HepG2 (cell line): ENCODE measurements at regions not wholly inside any gene's neighbourhood (a gene's known extent, or its start where the extent isn't known, plus 50 kb on each side); places are given as distances from the start of the nearest gene placed in this dataset.

Source experiments
- ATAC-seq: fragments of 200-7000 bp; cut with Tn5 transposase; 3 replicates; pipeline ENCODE4 v1.9.1; 2020; ENCODE audit warnings: mild to moderate bottlenecking, moderate library complexity
- BruUV-seq: library from RNA; stranded (reverse); fragments of 400-500 nt; replicated peaks from 2 replicates; lab custom pipeline; 2021; lab: Mats Ljungman, UMichigan
- CTCF ChIA-PET: fragments of 300-600 bp; formaldehyde crosslinking; extraction: SDS; loops from one replicate; lab custom pipeline; 2021; ENCODE audit warnings: low total read pairs, inconsistent platforms, low intra/inter-chr PET ratio; lab: Yijun Ruan, JAX
- POLR2A ChIA-PET: fragments of 350-600 bp; sonication (Branson Sonifier 250); formaldehyde crosslinking; loops from one replicate; lab custom pipeline; 2020; ENCODE audit warnings: antibody characterized with exemption, inconsistent platforms; lab: Yijun Ruan, JAX
- DNase-seq: peaks from one replicate; pipeline ENCODE4 v3.0.0-alpha.2; 2015; ENCODE audit warnings: low spot score
- FAIRE-seq: peaks from 3 replicates; lab custom pipeline; 2011; peaks lifted over from hg19 to GRCh38; lab: Jason Lieb, UNC
- H2AFZ ChIP-seq: one replicate; pipeline ENCODE4 v1.6.1; 2011; ENCODE audit warnings: low read length, inconsistent platforms
- H3K27ac ChIP-seq: fragments of 300-600 bp; 3 replicates; pipeline ENCODE4 v1.8.0; 2011; ENCODE audit warnings: mixed run types, mild to moderate bottlenecking, mixed read lengths, low read length, inconsistent platforms; ENCODE audit not compliant: insufficient read depth; ENCODE audit errors: extremely low read length
- H3K27me3 ChIP-seq, 2 experiments: fragments of 200-600 bp in 1 of 2; 2 replicates in 1 of 2; 3 replicates in 1 of 2; pipeline versions ENCODE4 v1.6.0 to v1.8.0; 2011; ENCODE audit warnings: low read length in 2 of 2, mild to moderate bottlenecking in 2 of 2, moderate library complexity in 2 of 2, inconsistent platforms in 1 of 2; ENCODE audit not compliant: insufficient read depth in 2 of 2, control insufficient read depth in 1 of 2
- H3K36me3 ChIP-seq, 2 experiments: fragments of 200-600 bp in 1 of 2; replicated peaks in 1 of 2; 2 replicates in 1 of 2; 3 replicates in 1 of 2; pipeline versions ENCODE4 v1.5.1 to v1.8.0; 2011; ENCODE audit warnings: low read length in 2 of 2, inconsistent platforms in 1 of 2; ENCODE audit not compliant: insufficient read depth in 2 of 2, control insufficient read depth in 1 of 2
- H3K4me1 ChIP-seq: 2 replicates; pipeline ENCODE4 v1.5.1; 2012; ENCODE audit warnings: low read length, inconsistent platforms; ENCODE audit not compliant: insufficient read depth
- H3K4me2 ChIP-seq: 2 replicates; pipeline ENCODE4 v1.6.0; 2011; ENCODE audit warnings: low read depth, low read length, inconsistent platforms
- H3K4me3 ChIP-seq, 3 experiments: fragments of 200-600 bp in 1 of 3; sonication (generic), shearing (Covaris generic) in 1 of 3; replicated peaks in 1 of 3; 2 replicates each; pipeline ENCODE4 v1.5.1; 2011 to 2016; ENCODE audit warnings: low read length in 3 of 3, inconsistent platforms in 2 of 3, low read depth in 2 of 3, mild to moderate bottlenecking in 2 of 3, control low read depth in 1 of 3, mixed read lengths in 1 of 3; ENCODE audit not compliant: insufficient read depth in 1 of 3
- H3K79me2 ChIP-seq: one replicate; pipeline ENCODE4 v1.6.1; 2011; ENCODE audit warnings: low read length, inconsistent platforms; ENCODE audit not compliant: insufficient read depth
- H3K9ac ChIP-seq: 2 replicates; pipeline ENCODE4 v1.6.0; 2011; ENCODE audit warnings: mild to moderate bottlenecking, low read depth, low read length, inconsistent platforms; ENCODE audit not compliant: insufficient read depth
- H3K9me3 ChIP-seq: 2 replicates; pipeline ENCODE4 v1.5.1; 2012; ENCODE audit warnings: mild to moderate bottlenecking, low read length
- H4K20me1 ChIP-seq: 2 replicates; pipeline ENCODE4 v1.6.0; 2011; ENCODE audit warnings: inconsistent platforms, mild to moderate bottlenecking, low read length, moderate library complexity; ENCODE audit not compliant: insufficient read depth
- BATF2 ChIP-seq: sonication (generic); formaldehyde crosslinking; IDR thresholded peaks from 2 replicates; pipeline ENCODE4 v1.8.0; 2022; ENCODE audit warnings: mild to moderate bottlenecking, missing genetic modification reagents, moderate library complexity
- IKZF1 ChIP-seq: fragments of 450-650 bp; IDR thresholded peaks from 2 replicates; pipeline ENCODE4 v1.7.1; 2016
- MED1 ChIP-seq: sonication (generic); formaldehyde crosslinking; IDR thresholded peaks from 2 replicates; pipeline ENCODE4 v1.4.0; 2020; ENCODE audit warnings: missing genetic modification reagents
- MXD3 ChIP-seq: IDR thresholded peaks from 2 replicates; pipeline ENCODE4 v1.6.1; 2016; ENCODE audit warnings: mild to moderate bottlenecking, missing biosample characterization, missing genetic modification reagents
- SALL2 ChIP-seq: sonication (generic); formaldehyde crosslinking; IDR thresholded peaks from 2 replicates; pipeline ENCODE4 v1.8.1; 2023; ENCODE audit warnings: mild to moderate bottlenecking, missing genetic modification reagents, inconsistent platforms
- SMYD3 ChIP-seq: sonication (generic); formaldehyde crosslinking; IDR thresholded peaks from 2 replicates; pipeline ENCODE4 v1.8.1; 2023; ENCODE audit warnings: mild to moderate bottlenecking, missing genetic modification reagents
- SRF ChIP-seq: IDR thresholded peaks from 2 replicates; pipeline ENCODE4 v1.6.1; 2011; ENCODE audit warnings: mild to moderate bottlenecking, low read depth, low read length, moderate library complexity
- STAG1 ChIP-seq: sonication (generic); formaldehyde crosslinking; IDR thresholded peaks from 2 replicates; pipeline ENCODE4 v1.4.0; 2020; ENCODE audit warnings: missing genetic modification reagents
- STAT5B ChIP-seq: sonication (generic); formaldehyde crosslinking; IDR thresholded peaks from 2 replicates; pipeline ENCODE4 v1.4.0; 2020; ENCODE audit warnings: missing genetic modification reagents
- ZNF234 ChIP-seq: sonication (generic); formaldehyde crosslinking; conservative IDR thresholded peaks from 2 replicates; pipeline ENCODE4 v1.5.1; 2020; ENCODE audit warnings: mild to moderate bottlenecking, missing genetic modification reagents
- ZNF280D ChIP-seq: sonication (generic); formaldehyde crosslinking; IDR thresholded peaks from 2 replicates; pipeline ENCODE4 v1.5.1; 2020; ENCODE audit warnings: mild to moderate bottlenecking, missing genetic modification reagents
- ZNF557 ChIP-seq: sonication (generic); formaldehyde crosslinking; IDR thresholded peaks from 2 replicates; pipeline ENCODE4 v1.4.0; 2020; ENCODE audit warnings: missing genetic modification reagents
- ZNF598 ChIP-seq: sonication (generic); formaldehyde crosslinking; IDR thresholded peaks from 2 replicates; pipeline ENCODE4 v1.5.1; 2020; ENCODE audit warnings: mild to moderate bottlenecking, missing genetic modification reagents, borderline replicate concordance
- ZNF678 ChIP-seq: sonication (generic); formaldehyde crosslinking; IDR thresholded peaks from 2 replicates; pipeline ENCODE4 v1.4.0; 2020; ENCODE audit warnings: mild to moderate bottlenecking, missing genetic modification reagents
- ZNF720 ChIP-seq: sonication (generic); formaldehyde crosslinking; IDR thresholded peaks from 2 replicates; pipeline ENCODE4 v1.4.0; 2020; ENCODE audit warnings: missing genetic modification reagents
- WGBS: methylation state at CpG from one replicate; pipeline ENCODE4 v1.1.6; 2017; ENCODE audit warnings: low lambda C conversion rate; 5-methylcytosine and 5-hydroxymethylcytosine counted together
- in situ Hi-C: cut with HindIII; loops from 2 replicates; pipeline ENCODE4 v1.10.0; 2017; ENCODE audit warnings: low pct_unique_long_range_greater_than_20kb; ENCODE audit not compliant: extremely low pct_ligation_motif_present
- intact Hi-C: fragments of 100-400 bp; cut with micrococcal nuclease; formaldehyde crosslinking; loops from one replicate; pipeline ENCODE4 v1.10.0; 2022; ENCODE audit not compliant: unreplicated experiment

GRCh38 chr13:105915146-105915850, 620.2 kb downstream of the EFNB2 start:
- ATAC-seq (no peak), DNase-seq (no peak), FAIRE-seq (no peak)
- ChIA-PET CTCF (no interaction called here), POLR2A (no interaction called here)
- intact Hi-C loops: no loop called here
- H3K27me3 ChIP-seq: no peaks in the 10 kb centered on the region; a peak in 1 of 5 replicates
- no peak overlapping the region for H2AFZ ChIP-seq
- no peaks in the 10 kb centered on the region; the same call in 1 of the 2 replicates for H3K9me3 ChIP-seq
- in situ Hi-C loops: no loop called here
- H3K27ac ChIP-seq: no peak overlapping the region
- no peaks in the 10 kb centered on the region for H3K79me2 ChIP-seq
- no peak for TF ChIP-seq ZNF234 (CRISPR knock-in tag)
- no peak for TF ChIP-seq MXD3 (CRISPR knock-in tag)
- TF ChIP-seq ZNF280D (CRISPR knock-in tag): no peak
- TF ChIP-seq ZNF720 (CRISPR knock-in tag): no peak
- TF ChIP-seq SALL2 (CRISPR knock-in tag): no peak
- no peak for TF ChIP-seq ZNF678 (CRISPR knock-in tag)
- no peak for TF ChIP-seq ZNF557 (CRISPR knock-in tag)
- TF ChIP-seq SMYD3: no peak
- TF ChIP-seq ZNF598: no peak
- TF ChIP-seq IKZF1: no peak
- no peak for TF ChIP-seq SRF
- TF ChIP-seq BATF2: no peak
- TF ChIP-seq MED1 (CRISPR knock-in tag): no peak
- TF ChIP-seq STAG1 (CRISPR knock-in tag): no peak
- no peak for TF ChIP-seq STAT5B (CRISPR knock-in tag)
- BruUV-seq: no TSS peak
- WGBS: 8% methylated on average over 10 of the region's 10 CpGs
- no peak overlapping the region for H3K4me2 ChIP-seq
- no peaks in the 10 kb centered on the region for H3K4me1 ChIP-seq
- no peak overlapping the region for H3K9ac ChIP-seq
- H3K4me3 ChIP-seq: no peak overlapping the region
- H3K36me3 ChIP-seq: no peaks in the 10 kb centered on the region
- H4K20me1 ChIP-seq: no peaks in the 10 kb centered on the region
